SK-N-MC (cell line): ENCODE measurements at regions not wholly inside any gene's neighbourhood (a gene's known extent, or its start where the extent isn't known, plus 50 kb on each side); places are given as distances from the start of the nearest gene placed in this dataset.

ENCODE experiments used
- DNase-seq: peaks from one replicate; pipeline ENCODE4 v3.0.0-alpha.2; 2011; ENCODE audit warnings: low read depth, low spot score
- H3K27ac ChIP-seq: fragments of 200-600 bp; sonication (generic); 2 replicates; pipeline ENCODE4 v1.5.1; 2016; ENCODE audit warnings: mixed run types
- H3K36me3 ChIP-seq: fragments of 200-600 bp; sonication (generic); 2 replicates; pipeline ENCODE4 v1.6.1; 2017; ENCODE audit warnings: antibody characterized with exemption, low read length, mixed read lengths; ENCODE audit not compliant: insufficient read depth
- H3K4me3 ChIP-seq: fragments of 200-600 bp; sonication (generic); 2 replicates; pipeline ENCODE4 v1.5.1; 2016
- H3K9ac ChIP-seq: fragments of 200-600 bp; sonication (generic); 2 replicates; pipeline ENCODE4 v1.8.0; 2017; ENCODE audit warnings: mixed run types, mixed read lengths; ENCODE audit not compliant: insufficient read length
- H3K9me3 ChIP-seq: fragments of 200-600 bp; sonication (generic); 2 replicates; pipeline ENCODE4 v1.6.1; 2017; ENCODE audit warnings: low read depth, mild to moderate bottlenecking, antibody characterized with exemption, low read length, moderate library complexity, mixed read lengths
- EZH2 ChIP-seq: fragments of 200-600 bp; sonication (generic); IDR thresholded peaks from one replicate; pipeline ENCODE4 v1.6.1; 2017; ENCODE audit warnings: antibody characterized with exemption
- FOXP2 ChIP-seq: optimal IDR thresholded peaks from 2 replicates; pipeline ENCODE3; 2011; ENCODE audit warnings: mild to moderate bottlenecking, moderate library complexity; ENCODE audit not compliant: insufficient read depth; ENCODE audit errors: extremely low read length, control extremely low read depth
- POLR2AphosphoS5 ChIP-seq: IDR thresholded peaks from 2 replicates; pipeline ENCODE4 v1.6.1; 2012; ENCODE audit warnings: mild to moderate bottlenecking, low read depth, low read length, borderline replicate concordance

DNA sequence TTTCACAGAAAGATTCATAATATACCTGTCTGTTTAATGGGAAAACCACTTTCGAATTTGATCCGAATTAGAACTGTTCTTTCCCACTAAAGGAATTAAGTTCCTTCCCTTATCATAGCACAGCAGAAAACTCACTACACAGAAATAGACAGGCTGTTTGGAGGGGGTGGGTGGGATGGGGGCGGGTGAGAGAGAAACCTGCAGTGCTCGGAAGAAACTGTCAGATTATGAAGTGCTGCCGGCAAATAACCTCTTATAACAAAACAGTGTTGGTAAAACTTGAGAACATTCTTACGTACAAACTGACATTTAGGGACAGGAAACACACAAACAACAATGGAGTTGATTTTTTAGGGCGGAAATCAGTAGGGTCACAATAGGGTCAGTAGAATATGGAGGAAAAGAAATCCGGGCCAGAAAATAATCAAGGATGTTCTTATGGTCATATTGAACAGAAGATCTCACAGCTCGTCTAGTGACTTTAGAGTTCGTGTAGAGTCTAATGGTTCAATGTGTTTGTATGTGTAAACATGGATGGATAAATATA, 756.0 kb upstream of the LRATD1 start:
- Histone ChIP-seq H3K4me3 (no peak overlapping the region), H3K9ac (no peak overlapping the region), H3K36me3 (no peaks in the 10 kb centered on the region), H3K27ac (no peak overlapping the region), H3K9me3 (no peaks in the 10 kb centered on the region)
- no peak for TF ChIP-seq FOXP2
- no peak for TF ChIP-seq POLR2AphosphoS5
- TF ChIP-seq EZH2, result no peak
- no peak for DNase-seq

DNA sequence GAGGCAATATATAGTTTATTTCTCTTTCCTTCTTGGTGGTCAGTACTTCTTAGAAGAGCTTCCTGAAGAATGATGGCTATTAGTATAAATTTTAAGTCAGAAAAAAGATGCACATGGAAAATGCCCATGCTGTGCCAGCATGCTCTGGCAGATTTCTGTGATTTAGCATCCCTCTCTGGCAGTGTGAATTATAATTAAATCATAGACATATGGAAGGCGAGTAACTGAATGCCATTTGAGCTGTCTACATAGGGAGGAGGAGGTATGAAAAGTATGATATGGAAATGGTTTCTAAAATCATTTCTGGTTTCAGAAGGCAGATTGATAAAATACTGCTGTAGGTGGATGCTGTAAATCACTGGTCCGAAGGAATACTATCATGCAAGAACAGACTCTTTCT, 754.9 kb upstream of the LRATD1 start:
- H3K9me3 ChIP-seq, result no peaks in the 10 kb centered on the region
- TF ChIP-seq FOXP2, result no peak
- TF ChIP-seq POLR2AphosphoS5, result no peak
- TF ChIP-seq EZH2, result no peak

DNA sequence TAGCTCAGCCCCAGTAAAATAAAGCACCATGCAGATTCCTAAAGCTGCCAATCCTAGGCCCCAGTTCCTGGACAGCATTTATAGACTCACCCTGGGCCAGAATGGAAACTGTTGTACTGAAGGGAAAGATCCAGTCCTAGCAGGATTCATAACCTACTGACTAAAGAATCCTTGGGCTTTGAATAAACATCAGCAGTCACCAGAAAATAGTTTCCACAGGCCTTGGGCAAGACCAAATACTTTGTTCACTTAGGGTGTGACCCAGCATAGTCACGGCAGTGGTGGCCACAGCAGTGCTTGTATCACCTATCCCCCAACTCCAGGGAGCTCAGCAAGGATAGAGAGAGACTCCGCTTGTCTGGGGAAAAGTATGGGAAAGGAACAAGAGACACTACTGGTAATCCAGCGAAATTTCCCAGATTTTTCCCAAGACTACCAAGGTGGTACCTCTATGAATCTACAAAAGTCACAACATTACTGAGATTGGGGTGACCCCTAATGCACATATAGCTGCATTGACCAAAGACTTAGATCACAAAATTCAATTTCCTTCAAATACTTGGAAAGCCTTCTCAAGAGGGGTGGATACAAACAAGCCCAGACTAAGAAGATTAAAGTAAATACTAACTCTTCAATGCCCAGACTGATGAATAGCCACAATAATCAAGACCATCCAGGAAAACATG, 748.1 kb upstream of the LRATD1 start:
- no peaks in the 10 kb centered on the region for H3K36me3 ChIP-seq
- TF ChIP-seq EZH2, result no peak
- no peak for TF ChIP-seq POLR2AphosphoS5
- no peak for TF ChIP-seq FOXP2
- no peaks in the 10 kb centered on the region for H3K9me3 ChIP-seq
- no peak overlapping the region for H3K27ac ChIP-seq
- no peak for DNase-seq
- H3K9ac ChIP-seq, result no peak overlapping the region
- H3K4me3 ChIP-seq, result no peak overlapping the region

More for the DNA sequence above, 754.9 kb upstream of the LRATD1 start:
- no peak overlapping the region for H3K27ac ChIP-seq
- H3K4me3 ChIP-seq, result no peak overlapping the region
- no peaks in the 10 kb centered on the region for H3K36me3 ChIP-seq
- no peak for DNase-seq
- H3K9ac ChIP-seq, result no peak overlapping the region

DNA sequence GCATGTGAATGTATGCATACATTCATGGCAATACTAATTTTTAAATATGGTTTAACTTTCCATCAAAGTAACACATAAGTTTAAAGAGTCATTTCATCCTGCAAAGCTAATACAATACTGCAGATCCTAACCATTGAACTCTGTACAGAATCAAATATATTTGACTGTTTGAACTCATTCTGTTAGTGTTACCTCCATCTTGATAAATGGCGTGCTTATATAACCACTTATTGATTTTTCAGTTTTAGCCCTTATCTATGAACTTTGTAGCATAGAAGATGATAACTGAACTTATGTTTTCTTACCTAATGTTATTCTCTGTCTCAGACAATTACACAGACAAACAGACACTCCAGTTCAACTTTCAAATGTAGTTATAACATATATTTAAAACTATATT, 731.0 kb upstream of the LRATD1 start:
- Histone ChIP-seq H3K9ac (no peak overlapping the region), H3K36me3 (no peaks in the 10 kb centered on the region), H3K9me3 (no peaks in the 10 kb centered on the region), H3K27ac (no peak overlapping the region), H3K4me3 (no peak overlapping the region)
- no peak for TF ChIP-seq FOXP2
- TF ChIP-seq POLR2AphosphoS5, result no peak
- TF ChIP-seq EZH2, result no peak
- no peak for DNase-seq

DNA sequence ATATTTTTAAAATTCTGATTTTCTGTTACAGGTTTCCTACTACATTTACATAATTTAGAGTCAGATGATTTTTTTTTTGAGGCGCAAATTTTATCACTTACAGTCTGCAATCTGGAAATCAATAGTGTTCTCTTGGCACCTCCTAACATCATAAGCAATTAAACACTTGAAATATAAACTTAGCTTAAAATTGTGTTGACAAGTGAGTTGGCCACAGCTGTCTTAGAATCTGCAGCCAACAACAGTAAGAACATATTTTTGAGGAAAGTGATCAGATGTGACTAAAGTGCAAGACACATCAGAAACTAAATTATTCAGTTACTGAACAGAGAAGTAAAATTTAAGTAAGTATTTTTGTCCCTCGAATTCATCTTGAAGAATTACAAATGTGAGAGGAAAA, 726.7 kb upstream of the LRATD1 start:
- Histone ChIP-seq H3K9me3 (no peaks in the 10 kb centered on the region), H3K27ac (no peak overlapping the region), H3K36me3 (no peaks in the 10 kb centered on the region), H3K4me3 (no peak overlapping the region), H3K9ac (no peak overlapping the region)
- TF ChIP-seq POLR2AphosphoS5 (no peak), EZH2 (no peak), FOXP2 (no peak)
- DNase-seq, result no peak

DNA sequence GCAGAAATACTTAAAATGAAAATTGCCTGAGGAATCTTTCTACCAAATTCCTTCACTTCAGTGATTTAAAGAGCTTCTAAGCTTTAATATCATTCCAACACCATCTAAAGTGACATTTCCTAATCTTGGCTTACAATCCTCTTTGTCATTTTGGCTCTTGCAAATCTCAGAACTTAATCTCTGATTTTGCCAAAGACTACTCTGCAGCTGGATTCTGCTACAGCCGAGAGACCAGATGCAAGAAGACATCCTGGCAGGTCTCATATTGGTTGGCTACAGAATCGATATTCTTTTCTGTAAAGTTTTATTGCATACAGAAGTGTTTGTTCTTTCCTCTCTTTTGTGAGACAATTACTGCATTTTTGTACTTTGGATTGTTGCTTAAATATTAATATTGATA, 716.5 kb upstream of the LRATD1 start:
- Histone ChIP-seq H3K27ac (no peak overlapping the region), H3K9ac (no peak overlapping the region), H3K36me3 (no peaks in the 10 kb centered on the region), H3K4me3 (no peak overlapping the region), H3K9me3 (no peaks in the 10 kb centered on the region)
- no peak for DNase-seq
- TF ChIP-seq FOXP2 (no peak), EZH2 (no peak), POLR2AphosphoS5 (no peak)

DNA sequence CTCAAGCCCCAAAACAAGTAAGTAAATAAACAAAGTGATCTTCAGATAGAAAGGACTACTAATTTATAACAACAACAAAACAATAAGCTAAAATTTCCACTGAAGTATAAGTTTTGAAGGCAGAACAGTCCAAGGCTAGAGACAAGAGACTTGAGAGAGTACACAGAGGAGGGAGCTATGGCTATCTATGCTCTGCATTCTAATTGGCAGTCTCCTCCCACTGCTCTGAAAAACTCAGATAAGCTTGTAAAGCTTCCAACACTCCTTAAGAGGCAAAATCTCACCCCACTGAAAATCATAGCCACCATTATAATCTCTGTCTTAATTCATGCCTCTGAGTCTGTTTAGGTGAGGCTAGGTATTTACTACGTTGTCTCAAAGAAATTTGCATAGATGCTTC, 714.6 kb upstream of the LRATD1 start:
- DNase-seq, result no peak
- no peak overlapping the region for H3K4me3 ChIP-seq
- no peak overlapping the region for H3K9ac ChIP-seq
- no peaks in the 10 kb centered on the region for H3K36me3 ChIP-seq
- TF ChIP-seq EZH2, result no peak
- no peak for TF ChIP-seq POLR2AphosphoS5
- TF ChIP-seq FOXP2, result no peak
- no peak overlapping the region for H3K27ac ChIP-seq
- no peaks in the 10 kb centered on the region for H3K9me3 ChIP-seq

DNA sequence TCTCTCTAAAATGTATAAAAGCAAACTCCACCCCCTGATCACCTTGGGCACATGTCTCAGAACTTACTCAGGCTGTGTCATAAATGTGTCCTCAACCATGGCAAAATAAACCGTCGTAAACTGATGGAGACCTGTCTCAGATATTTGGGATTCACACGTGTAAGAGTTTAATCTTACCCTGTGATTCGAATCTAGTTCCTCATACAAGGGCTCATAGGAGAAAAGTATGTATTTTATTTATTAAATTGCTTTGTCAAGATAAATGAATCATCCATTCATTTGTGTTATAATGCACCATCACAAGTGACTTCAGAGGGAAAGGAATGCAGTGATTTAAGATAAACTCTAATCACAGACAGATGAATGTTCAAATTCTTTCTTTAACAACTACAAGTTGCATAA, 712.5 kb upstream of the LRATD1 start:
- Histone ChIP-seq H3K27ac (no peak overlapping the region), H3K4me3 (no peak overlapping the region), H3K9ac (no peak overlapping the region), H3K9me3 (no peaks in the 10 kb centered on the region), H3K36me3 (no peaks in the 10 kb centered on the region)
- DNase-seq, result no peak
- TF ChIP-seq FOXP2, result no peak
- TF ChIP-seq EZH2, result no peak
- TF ChIP-seq POLR2AphosphoS5, result no peak
